ENCODE measurements at regions not wholly inside any gene's neighbourhood (a gene's known extent, or its start where the extent isn't known, plus 50 kb on each side); places are given as distances from the start of the nearest gene placed in this dataset.
A peak's percentile ranks its signal among the peaks of the same experiment; 100 is the strongest.

DNA sequence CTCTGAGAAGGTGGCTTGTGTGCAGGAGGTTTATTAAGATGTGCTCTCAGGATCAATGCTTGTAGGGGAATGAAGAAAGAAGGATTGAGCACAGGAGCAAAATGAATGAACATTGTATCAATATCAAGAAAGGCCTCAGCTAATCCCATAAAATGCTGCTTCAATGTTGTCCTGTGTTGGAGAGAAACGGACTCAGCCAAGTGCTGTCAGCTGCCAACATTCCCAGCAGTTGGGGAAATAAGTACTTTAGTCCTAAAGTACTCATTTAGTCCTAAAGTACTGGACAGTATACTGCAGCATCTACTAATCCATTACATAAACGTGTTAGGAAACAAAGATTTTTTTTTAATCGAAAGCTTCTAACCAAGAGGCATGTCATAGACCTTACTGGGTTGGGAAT is 255.9 kb downstream of the SEC23A start:
- H3K27me3 ChIP-seq (ENCODE audit: control insufficient read depth, insufficient read depth, low read length): no peaks in the 10 kb centered on the region

DNA sequence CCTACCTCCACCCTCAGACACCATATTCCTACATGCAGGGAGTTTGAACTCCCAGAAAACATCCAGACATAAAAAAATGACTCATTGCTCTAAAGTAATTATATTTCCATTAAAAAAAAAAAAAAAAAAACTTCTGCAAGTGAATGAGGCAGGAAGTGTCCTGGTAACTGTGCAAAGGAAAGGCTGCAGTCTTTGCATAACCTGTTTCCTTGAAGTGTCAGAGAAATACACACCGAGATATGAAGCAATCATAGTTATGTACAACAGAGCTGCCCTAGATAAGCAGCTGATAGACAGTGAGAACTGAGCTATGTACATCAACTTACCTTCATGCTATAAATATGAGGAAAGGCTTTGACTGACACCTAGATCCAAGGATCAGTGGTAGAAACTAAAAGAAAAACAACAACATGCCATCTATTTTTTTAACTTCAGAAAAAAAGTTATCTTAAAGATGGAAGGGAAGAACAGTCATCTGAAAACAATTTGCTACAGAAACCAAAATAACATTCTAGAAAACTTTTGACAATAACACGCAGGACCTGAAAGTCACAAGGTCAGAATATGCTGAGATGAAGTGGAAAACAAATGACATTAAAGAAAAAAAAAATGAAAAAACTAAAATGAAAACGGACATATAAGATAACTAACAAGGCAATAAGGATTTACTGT is 263.2 kb downstream of the SEC23A start:
- no peak for DNase-seq
- no peaks in the 10 kb centered on the region for H3K27me3 ChIP-seq (ENCODE audit: control insufficient read depth, insufficient read depth, low read length)
- H3K4me3 ChIP-seq (ENCODE audit: insufficient read depth, low read depth, low read length): no peak overlapping the region
- no peaks in the 10 kb centered on the region for H3K36me3 ChIP-seq (replicated peaks; ENCODE audit: control insufficient read depth, insufficient read depth, low read length)

More for the DNA sequence above, 255.9 kb downstream of the SEC23A start:
- no peak for DNase-seq
- no peak overlapping the region for H3K4me3 ChIP-seq (ENCODE audit: insufficient read depth, low read depth, low read length)
- no peaks in the 10 kb centered on the region for H3K36me3 ChIP-seq (replicated peaks; ENCODE audit: control insufficient read depth, insufficient read depth, low read length)

DNA sequence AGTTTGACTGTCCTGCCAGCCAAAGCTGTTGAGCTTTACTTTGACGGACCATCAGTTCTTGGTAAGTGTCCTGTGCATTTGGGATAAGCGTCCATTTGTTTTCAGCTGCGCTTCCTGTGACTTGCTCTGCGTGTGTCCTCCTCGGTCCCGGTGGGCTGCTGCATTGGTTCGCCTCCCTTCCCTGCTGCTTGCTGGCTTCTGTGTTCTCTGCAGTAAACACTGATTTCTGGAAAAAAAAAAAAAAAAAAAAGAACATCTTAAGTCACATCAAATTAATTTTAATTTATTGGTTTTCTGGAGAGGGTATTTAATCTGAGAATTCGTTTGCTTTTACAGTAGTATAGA is 264.1 kb downstream of the SEC23A start:
- DNase-seq: no peak
- Histone ChIP-seq H3K36me3 (replicated peaks; ENCODE audit: control insufficient read depth, insufficient read depth, low read length) (no peaks in the 10 kb centered on the region), H3K27me3 (ENCODE audit: control insufficient read depth, insufficient read depth, low read length) (no peaks in the 10 kb centered on the region), H3K4me3 (ENCODE audit: insufficient read depth, low read depth, low read length) (no peak overlapping the region)

DNA sequence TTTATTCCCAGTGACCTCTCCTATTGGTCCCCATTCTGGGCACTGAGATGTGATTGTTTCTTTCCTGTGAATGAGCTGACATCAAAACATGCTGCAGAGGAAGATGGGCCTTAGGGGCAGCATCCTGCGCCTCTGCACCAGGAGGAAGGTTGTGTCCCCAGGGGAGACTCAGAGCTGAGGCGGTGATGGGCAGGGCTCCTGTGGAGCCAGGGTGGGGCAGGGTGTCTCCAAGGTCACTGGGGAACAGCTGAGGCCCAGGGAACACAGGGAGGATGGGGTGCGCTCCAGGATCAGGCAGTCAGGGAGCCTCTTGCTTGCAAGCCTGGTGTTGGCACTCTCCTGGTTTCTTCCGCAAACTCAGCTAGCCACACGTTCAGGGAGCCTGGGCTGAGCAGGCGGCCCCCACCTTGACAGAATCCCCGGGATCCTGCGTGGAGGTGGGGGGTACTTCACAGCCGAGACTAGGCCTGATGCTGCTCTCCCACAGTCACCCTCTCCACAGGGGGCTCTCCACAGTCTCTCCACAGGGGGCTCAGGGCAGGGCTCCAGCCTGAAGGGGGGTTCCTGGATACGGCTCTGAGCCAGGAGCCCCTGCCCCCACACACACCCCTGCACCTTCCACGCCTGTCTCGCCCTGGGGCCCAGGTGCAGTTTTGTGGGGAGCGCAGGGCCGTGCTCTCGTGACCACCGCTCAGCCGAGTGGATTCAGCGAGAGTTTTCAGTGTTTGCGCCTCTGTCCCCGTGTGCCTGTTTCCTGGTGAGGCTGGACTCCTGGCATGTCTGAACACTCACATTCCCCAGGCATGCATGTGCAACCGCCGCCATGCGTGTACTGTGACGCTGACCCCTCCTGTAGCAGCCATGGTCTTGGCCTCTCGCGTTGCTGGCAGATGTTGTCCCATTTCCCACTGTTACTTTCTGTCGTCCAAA is 264.7 kb downstream of the SEC23A start:
- Histone ChIP-seq H3K36me3 (replicated peaks; ENCODE audit: control insufficient read depth, insufficient read depth, low read length) (no peaks in the 10 kb centered on the region), H3K4me3 (ENCODE audit: insufficient read depth, low read depth, low read length) (no peak overlapping the region), H3K27me3 (ENCODE audit: control insufficient read depth, insufficient read depth, low read length) (no peaks in the 10 kb centered on the region)
- peak; percentile 21 for DNase-seq

GRCh38 chr14:38837343-38838048 is 265.5 kb downstream of the SEC23A start:
- peak; percentile 19 for DNase-seq
- H3K36me3 ChIP-seq (replicated peaks; ENCODE audit: control insufficient read depth, insufficient read depth, low read length): no peaks in the 10 kb centered on the region
- H3K4me3 ChIP-seq (ENCODE audit: insufficient read depth, low read depth, low read length): no peak overlapping the region
- H3K27me3 ChIP-seq (ENCODE audit: control insufficient read depth, insufficient read depth, low read length): no peaks in the 10 kb centered on the region

GRCh38 chr14:38836539-38836938 is 266.5 kb downstream of the SEC23A start:
- H3K4me3 ChIP-seq (ENCODE audit: insufficient read depth, low read depth, low read length): no peak overlapping the region
- no peaks in the 10 kb centered on the region for H3K36me3 ChIP-seq (replicated peaks; ENCODE audit: control insufficient read depth, insufficient read depth, low read length)
- no peak for DNase-seq

GRCh38 chr14:38835874-38836273 is 267.2 kb downstream of the SEC23A start:
- peak; percentile 10 for DNase-seq
- Histone ChIP-seq H3K36me3 (replicated peaks; ENCODE audit: control insufficient read depth, insufficient read depth, low read length) (no peaks in the 10 kb centered on the region), H3K27me3 (ENCODE audit: control insufficient read depth, insufficient read depth, low read length) (no peaks in the 10 kb centered on the region), H3K4me3 (ENCODE audit: insufficient read depth, low read depth, low read length) (no peak overlapping the region)

More at GRCh38 chr14:38836539-38836938, 266.5 kb downstream of the SEC23A start:
- H3K27me3 ChIP-seq (ENCODE audit: control insufficient read depth, insufficient read depth, low read length): no peaks in the 10 kb centered on the region

GRCh38 chr14:38828183-38828827 is 274.7 kb downstream of the SEC23A start:
- no peak overlapping the region for H3K4me3 ChIP-seq (ENCODE audit: insufficient read depth, low read depth, low read length)
- H3K27me3 ChIP-seq (ENCODE audit: control insufficient read depth, insufficient read depth, low read length): no peaks in the 10 kb centered on the region
- no peak for DNase-seq
- no peaks in the 10 kb centered on the region for H3K36me3 ChIP-seq (replicated peaks; ENCODE audit: control insufficient read depth, insufficient read depth, low read length)

GRCh38 chr14:38824706-38825105 is 278.3 kb downstream of the SEC23A start:
- H3K27me3 ChIP-seq (ENCODE audit: control insufficient read depth, insufficient read depth, low read length): no peaks in the 10 kb centered on the region
- H3K4me3 ChIP-seq (ENCODE audit: insufficient read depth, low read depth, low read length): no peak overlapping the region
- no peak for DNase-seq
- no peaks in the 10 kb centered on the region for H3K36me3 ChIP-seq (replicated peaks; ENCODE audit: control insufficient read depth, insufficient read depth, low read length)

- no peaks in the 10 kb centered on the region for H3K27me3 ChIP-seq (ENCODE audit: control insufficient read depth, insufficient read depth, low read length)
- H3K36me3 ChIP-seq (replicated peaks; ENCODE audit: control insufficient read depth, insufficient read depth, low read length): no peaks in the 10 kb centered on the region
- no peak overlapping the region for H3K4me3 ChIP-seq (ENCODE audit: insufficient read depth, low read depth, low read length)
- no peak for DNase-seq
These were observed 284.5 kb downstream of the SEC23A start for GRCh38 chr14:38818555-38818954.

- DNase-seq: no peak
- no peaks in the 10 kb centered on the region for H3K36me3 ChIP-seq (replicated peaks; ENCODE audit: control insufficient read depth, insufficient read depth, low read length)
- no peak overlapping the region for H3K4me3 ChIP-seq (ENCODE audit: insufficient read depth, low read depth, low read length)
- no peaks in the 10 kb centered on the region for H3K27me3 ChIP-seq (ENCODE audit: control insufficient read depth, insufficient read depth, low read length)
These were observed 294.1 kb downstream of the SEC23A start for GRCh38 chr14:38808734-38809455.

DNA sequence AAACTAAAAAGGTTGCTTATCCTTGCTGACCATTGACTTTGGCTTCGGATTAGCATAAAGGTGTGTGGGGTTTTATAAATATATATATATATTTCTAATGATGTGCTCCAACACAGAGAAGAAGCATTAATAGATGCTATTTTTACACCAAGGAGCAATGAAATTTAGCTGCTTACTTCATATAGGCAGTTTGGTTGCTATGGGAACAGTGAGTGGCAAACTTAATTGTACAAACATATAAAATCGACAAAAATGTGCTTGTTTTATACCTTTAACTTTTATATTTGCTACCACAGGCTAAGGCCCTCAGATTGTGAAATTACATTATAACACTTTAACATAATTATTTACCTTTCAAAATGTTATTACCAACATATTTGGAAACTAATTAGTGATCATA is 303.4 kb downstream of the SEC23A start:
- Histone ChIP-seq H3K27me3 (ENCODE audit: control insufficient read depth, insufficient read depth, low read length) (no peaks in the 10 kb centered on the region), H3K36me3 (replicated peaks; ENCODE audit: control insufficient read depth, insufficient read depth, low read length) (no peaks in the 10 kb centered on the region), H3K4me3 (ENCODE audit: insufficient read depth, low read depth, low read length) (no peak overlapping the region)
- no peak for DNase-seq

DNA sequence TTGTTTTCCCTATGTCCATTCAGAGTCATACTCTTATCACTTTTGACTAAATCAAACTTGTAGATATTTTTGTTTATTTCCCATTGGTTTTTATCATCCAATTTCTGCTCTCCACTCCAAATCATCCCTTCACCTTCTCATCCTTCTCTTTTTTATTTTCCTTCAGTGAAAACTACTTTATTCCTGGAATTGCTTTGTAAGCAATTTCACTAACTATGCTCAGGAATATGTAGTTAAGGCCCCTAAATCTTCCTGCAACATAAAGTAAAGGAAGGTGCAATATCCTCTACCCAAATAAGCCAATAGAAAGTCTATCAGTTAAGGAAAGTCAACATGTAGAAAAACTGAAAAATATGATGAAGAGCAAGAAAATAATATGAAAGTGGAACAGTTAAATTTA is 308.4 kb downstream of the SEC23A start:
- no peak for DNase-seq
- no peaks in the 10 kb centered on the region for H3K27me3 ChIP-seq (ENCODE audit: control insufficient read depth, insufficient read depth, low read length)
- H3K4me3 ChIP-seq (ENCODE audit: insufficient read depth, low read depth, low read length): no peak overlapping the region
- no peaks in the 10 kb centered on the region for H3K36me3 ChIP-seq (replicated peaks; ENCODE audit: control insufficient read depth, insufficient read depth, low read length)

DNA sequence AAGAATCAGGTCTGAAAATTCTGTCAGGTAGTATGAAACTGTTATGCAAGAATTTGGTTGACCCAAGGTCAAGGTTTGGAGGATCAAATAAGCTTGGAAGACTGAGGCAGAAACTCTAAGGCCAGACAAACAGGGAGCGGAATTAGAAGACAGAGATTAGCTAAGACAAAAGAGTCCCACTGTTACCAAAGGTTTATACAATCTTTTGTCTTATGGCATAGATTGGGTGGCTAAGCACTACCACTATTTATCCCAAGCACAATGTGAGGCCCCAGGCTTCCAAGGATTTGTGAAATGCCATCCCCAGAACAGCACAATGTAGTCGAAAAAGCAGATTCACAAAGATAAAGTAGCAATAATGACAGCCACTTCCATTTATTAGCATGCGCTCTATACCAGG is 311.2 kb downstream of the SEC23A start:
- Histone ChIP-seq H3K36me3 (replicated peaks; ENCODE audit: control insufficient read depth, insufficient read depth, low read length) (no peaks in the 10 kb centered on the region), H3K27me3 (ENCODE audit: control insufficient read depth, insufficient read depth, low read length) (no peaks in the 10 kb centered on the region), H3K4me3 (ENCODE audit: insufficient read depth, low read depth, low read length) (no peak overlapping the region)
- no peak for DNase-seq
